ENCODE measurements at regions not wholly inside any gene's neighbourhood (a gene's known extent, or its start where the extent isn't known, plus 50 kb on each side); places are given as distances from the start of the nearest gene placed in this dataset.

DNA sequence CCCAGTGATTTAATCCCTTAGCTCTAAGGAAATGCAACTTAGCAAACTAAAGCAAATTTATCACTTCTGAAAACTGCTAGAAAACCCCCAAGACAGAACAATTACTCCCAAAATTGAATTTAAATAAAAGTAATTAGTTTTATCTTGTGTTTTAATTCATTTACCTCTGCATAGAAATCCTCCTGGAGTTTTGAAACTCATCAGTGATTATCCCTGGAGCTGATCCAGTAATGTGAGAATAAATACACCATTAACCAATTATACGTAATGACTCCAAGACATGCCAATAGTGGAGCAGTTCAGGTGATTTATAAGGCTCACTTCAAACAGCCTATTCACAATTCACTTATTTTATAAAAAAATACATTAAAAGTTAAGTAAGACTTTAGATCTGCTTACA lies 855.3 kb upstream of the FLRT2 start:
- no peak for DNase-seq

DNA sequence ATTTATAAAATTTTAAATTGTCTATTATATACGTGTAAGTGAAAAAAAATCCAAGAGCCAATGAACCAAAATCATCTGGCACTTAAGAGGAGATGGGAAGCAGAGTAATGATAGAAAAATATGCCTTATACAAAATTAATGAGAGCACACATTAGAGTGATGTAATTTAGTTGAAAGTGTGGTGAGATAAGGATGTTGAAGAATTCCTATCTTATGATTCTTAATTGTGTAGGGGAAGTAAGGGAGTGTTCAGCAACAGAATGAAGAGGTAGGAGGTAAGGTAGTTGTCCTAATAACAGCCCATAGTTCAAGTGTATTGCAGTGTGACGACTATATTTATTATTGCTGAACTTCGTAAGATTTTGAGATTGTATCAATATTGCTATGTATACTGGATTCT lies 843.4 kb upstream of the FLRT2 start:
- no peak for DNase-seq

- no peak for DNase-seq
Observed at GRCh38 chr14:84688297-84689025, 841.5 kb upstream of the FLRT2 start.

GRCh38 chr14:84694161-84694560 lies 835.8 kb upstream of the FLRT2 start:
- DNase-seq: no peak

DNA sequence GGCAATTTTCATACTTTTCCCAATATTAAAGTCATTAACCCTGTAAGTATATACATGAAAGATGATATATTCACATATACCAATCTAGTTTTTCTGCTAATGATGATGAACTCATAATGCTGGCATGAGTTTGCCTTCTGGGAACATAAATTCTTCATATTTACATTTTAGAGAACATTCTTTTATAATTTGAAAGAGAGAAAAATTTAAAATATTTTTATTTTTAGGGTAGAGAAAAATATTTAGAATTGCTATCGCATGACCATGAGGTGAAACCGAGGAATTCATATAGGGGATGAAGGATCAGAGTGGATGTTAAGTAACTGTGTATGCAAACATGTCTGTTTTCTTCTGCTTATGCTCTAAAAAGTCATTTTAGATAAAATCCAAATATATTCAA lies 825.3 kb upstream of the FLRT2 start:
- no peak for DNase-seq

DNA sequence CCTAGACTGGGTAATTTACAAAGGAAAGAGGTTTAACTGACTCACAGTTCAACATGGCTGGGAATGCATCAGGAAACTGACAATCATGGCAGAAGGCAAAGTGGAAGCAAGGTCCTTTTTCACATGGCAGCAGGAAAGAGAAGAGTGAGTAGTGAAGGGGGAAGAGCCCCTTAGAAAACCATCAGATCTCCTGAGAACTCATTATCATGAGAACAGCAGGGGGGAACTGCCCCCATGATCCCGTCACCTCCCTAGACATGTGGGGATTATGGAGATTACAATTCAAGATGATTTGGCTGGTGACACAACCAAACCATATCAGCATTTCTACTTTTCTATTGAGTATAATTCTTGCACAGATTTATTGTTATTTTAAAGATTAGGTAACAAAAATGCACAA lies 822.1 kb upstream of the FLRT2 start:
- DNase-seq: no peak

- DNase-seq: no peak
Observed at GRCh38 chr14:84708865-84709264, 821.1 kb upstream of the FLRT2 start.

GRCh38 chr14:84726471-84726870 lies 803.5 kb upstream of the FLRT2 start:
- DNase-seq: no peak

DNA sequence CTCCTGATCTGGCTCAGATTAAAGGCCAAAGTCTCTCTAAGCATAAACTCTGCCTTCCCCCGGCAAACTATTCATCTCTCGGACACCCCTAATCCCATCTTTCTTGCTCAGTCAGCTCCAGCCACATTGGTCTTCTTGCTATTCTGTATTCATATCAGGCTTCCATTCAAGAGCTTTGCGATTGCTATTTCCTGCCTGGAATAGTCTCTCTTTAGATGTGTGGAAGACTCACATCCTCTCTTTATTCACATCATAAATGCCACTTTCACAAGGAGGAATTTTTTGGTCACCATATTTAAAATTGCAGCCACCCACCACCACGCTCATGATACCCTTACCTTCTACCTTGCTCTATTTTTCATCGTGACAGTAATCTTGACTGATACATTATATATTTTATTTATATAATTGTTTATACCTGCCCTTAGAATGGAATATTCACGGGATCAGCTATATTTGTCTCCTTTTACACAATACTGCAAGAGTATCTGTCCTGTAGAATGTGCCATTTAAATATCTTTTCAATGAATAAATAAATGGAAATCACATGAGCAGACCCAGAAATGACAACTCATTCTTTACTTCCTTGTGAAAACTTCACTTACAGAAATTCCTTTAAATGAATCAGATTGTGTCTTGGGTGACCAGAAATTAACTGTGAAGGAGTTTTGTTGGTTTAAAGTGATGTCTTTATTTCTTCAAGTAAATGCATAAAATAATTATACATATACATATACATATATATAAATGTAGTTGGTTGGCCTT lies 780.6 kb upstream of the FLRT2 start:
- no peak for DNase-seq

- no peak for DNase-seq
Observed at GRCh38 chr14:84750284-84750683, 779.7 kb upstream of the FLRT2 start.

GRCh38 chr14:84750763-84751554 lies 779.0 kb upstream of the FLRT2 start:
- no peak for DNase-seq

DNA sequence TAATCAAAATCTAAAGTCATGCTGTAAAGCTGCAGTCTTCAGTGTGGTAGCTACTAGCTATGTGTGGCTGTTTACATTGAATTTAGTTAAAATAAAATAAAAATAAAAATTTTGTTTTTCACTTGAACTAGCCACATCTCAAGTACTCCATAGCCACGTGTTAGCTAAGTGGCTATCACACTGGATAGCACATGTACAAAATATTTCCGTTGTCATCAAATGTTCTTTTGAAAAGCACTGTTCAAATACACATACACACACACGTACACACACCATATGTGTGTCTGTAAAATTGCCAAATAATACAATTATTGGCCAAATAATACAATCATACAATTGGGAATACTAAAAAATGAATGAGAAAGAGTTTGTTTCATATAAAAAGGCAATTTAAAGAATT lies 778.2 kb upstream of the FLRT2 start:
- no peak for DNase-seq

DNA sequence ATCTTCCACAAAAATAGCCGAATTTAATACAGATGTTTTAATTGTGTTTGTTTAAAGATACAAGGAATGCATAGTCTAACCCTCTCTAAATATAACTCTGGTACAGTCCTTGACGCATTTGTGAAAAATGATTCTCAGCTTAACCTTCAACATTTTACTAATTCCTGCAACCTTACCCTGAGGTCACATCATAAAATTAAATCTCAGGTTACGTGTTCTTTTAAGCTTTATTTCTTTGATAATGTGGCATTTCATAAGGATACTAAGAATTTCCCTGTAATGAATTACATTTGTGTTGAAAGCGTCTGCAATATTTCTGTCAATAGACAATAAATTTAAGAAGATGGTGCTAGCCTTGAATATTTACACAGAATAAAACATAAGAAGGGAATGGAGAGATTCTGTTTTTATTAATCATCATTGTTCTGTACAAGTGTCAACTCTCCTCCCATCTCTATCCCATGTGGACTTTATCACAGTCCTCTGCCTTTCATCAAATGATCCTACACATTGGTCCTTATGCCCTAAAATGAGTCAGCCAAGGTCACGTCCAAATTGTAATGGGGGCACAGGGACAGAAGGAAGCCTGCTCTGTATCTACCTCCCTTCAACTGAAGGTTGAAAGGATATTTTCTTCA lies 769.3 kb upstream of the FLRT2 start:
- no peak for DNase-seq

DNA sequence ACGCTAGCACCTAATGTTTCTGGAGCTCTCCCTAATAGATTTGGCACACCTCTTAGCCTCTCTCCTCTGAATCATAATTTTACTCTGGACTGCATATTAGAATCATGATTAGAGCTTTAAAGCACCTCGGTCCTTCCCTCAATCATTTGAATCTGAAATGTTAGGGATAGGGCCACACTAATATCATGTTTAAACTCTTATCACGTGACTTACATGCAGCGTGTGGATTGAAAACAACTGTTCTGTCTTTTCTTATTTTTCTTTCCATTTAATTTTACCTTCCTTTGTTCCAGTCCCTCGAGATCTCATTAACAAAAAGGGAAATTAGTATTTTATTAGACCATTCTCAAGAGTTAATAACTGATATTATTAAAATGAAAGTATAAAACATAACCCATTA lies 762.5 kb upstream of the FLRT2 start:
- DNase-seq: no peak

DNA sequence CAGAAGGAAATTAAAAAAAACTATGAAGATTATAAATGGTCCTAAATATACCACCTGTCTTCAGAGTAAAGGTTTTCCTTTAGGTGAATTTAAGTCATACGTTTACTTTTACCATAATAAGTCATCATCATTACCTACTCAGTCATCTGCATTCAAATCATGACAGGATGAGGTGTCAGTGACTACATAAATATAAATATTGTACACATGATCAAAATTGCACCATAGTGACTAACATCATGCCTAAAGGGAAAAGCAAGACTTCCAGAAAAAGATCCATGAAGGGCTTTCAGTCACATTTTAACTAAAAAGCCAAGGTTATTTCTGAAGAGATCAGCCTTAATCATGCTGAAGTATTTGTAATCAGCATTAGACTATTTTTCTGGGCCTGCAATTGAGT lies 759.9 kb upstream of the FLRT2 start:
- DNase-seq: no peak

GRCh38 chr14:84777356-84777755 lies 752.6 kb upstream of the FLRT2 start:
- DNase-seq: no peak

GRCh38 chr14:84782902-84783301 lies 747.0 kb upstream of the FLRT2 start:
- no peak for DNase-seq

DNA sequence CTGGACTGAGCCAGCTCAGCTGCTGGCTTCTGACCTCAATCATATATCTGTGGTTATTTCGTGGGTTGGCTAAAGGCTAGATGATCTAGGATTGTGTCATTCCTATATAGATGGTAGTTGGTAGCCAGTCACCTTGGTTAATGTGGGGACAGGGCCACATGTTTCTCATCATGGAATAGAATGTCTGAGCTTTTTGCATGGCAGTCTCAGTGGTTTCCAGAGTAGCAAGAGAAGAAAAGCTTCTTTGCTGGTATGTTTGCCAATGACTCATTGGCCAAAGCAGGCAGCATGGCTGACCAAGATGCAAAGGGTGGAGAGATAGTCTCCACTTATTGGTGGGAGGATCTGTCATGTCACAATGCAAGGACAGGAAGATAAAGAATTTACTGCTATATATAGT lies 746.4 kb upstream of the FLRT2 start:
- no peak for DNase-seq

DNA sequence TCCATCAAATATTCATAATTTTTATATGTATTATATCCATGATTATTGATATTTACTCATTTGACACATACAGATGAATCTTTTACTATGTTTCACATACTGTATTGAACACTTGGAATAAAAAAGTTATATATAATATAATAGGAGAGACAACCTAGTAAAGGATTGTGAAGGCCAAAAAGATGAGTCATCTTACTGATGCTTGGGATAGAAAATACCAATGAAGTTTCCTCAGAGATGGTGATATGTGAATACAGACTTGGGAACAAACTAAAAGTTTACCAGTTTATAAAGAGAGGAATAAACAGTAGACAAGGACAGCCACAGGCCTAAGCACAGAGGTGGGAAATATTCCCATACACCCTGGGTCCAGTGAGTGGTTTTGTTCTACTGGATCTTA lies 743.9 kb upstream of the FLRT2 start:
- no peak for DNase-seq

GRCh38 chr14:84789012-84789411 lies 740.9 kb upstream of the FLRT2 start:
- no peak for DNase-seq

- DNase-seq: no peak
Observed at GRCh38 chr14:84792722-84793410, 737.1 kb upstream of the FLRT2 start.

GRCh38 chr14:84797326-84797725 lies 732.6 kb upstream of the FLRT2 start:
- DNase-seq: no peak

DNA sequence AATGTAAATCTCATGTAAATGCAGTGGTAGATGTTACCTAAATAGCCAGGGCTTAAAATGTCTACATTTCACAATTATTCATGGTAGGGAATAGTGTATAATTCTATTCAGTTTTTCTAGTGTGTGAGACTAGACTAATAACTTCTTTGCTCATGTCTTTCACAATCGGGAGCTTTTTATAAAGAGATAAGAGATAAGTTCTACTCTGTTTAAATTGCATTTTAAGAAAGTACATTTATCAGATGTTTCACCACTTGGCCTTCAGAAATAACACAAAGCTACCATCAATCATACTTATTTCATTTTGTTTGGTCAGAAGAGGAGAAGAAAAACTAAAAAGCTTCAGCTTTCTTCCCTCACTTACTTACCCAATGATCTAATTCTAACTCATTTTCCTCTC lies 725.5 kb upstream of the FLRT2 start:
- no peak for DNase-seq

All from NCI-H1048 (cell line).